Astrocyte of the cerebellum (primary cell): ENCODE measurements at regions not wholly inside any gene's neighbourhood (a gene's known extent, or its start where the extent isn't known, plus 50 kb on each side); places are given as distances from the start of the nearest gene placed in this dataset.

Experiments used
- DNase-seq: peaks from one replicate; pipeline ENCODE4 v3.0.0-alpha.2; 2011; ENCODE audit warnings: low read depth
- H3K4me3 ChIP-seq: 2 replicates; pipeline ENCODE4 v1.5.1; 2011; ENCODE audit warnings: mild to moderate bottlenecking, low read depth, low read length, moderate library complexity
- CTCF ChIP-seq: IDR thresholded peaks from 2 replicates; pipeline ENCODE4 v1.5.1; 2012; ENCODE audit warnings: low read length, low read depth, moderate library complexity, mild to moderate bottlenecking; ENCODE audit errors: missing control alignments
- in situ Hi-C: cut with HindIII; loops from 2 replicates; pipeline ENCODE4 v1.10.0; 2017; ENCODE audit warnings: low sequenced_read_pairs

- no peak for TF ChIP-seq CTCF
- no peak for DNase-seq
- no peak overlapping the region for H3K4me3 ChIP-seq
- in situ Hi-C loops = no loop called here
Observed at GRCh38 chr5:6900247-6901227, 187.3 kb downstream of the TENT4A start.

GRCh38 chr5:6902094-6902493 lies 188.9 kb downstream of the TENT4A start:
- TF ChIP-seq CTCF = no peak
- H3K4me3 ChIP-seq = no peak overlapping the region
- in situ Hi-C loops = no loop called here
- DNase-seq = no peak

GRCh38 chr5:6902597-6902996 lies 189.4 kb downstream of the TENT4A start:
- in situ Hi-C loops = no loop called here
- no peak overlapping the region for H3K4me3 ChIP-seq
- no peak for TF ChIP-seq CTCF

GRCh38 chr5:6903934-6904333 lies 190.7 kb downstream of the TENT4A start:
- in situ Hi-C loops = no loop called here
- H3K4me3 ChIP-seq = no peak overlapping the region
- DNase-seq = no peak
- no peak for TF ChIP-seq CTCF

More at GRCh38 chr5:6902597-6902996, 189.4 kb downstream of the TENT4A start:
- no peak for DNase-seq

GRCh38 chr5:6904860-6905259 lies 191.6 kb downstream of the TENT4A start:
- DNase-seq = no peak
- H3K4me3 ChIP-seq = no peak overlapping the region
- no peak for TF ChIP-seq CTCF
- in situ Hi-C loops = no loop called here

- DNase-seq = no peak
- in situ Hi-C loops = no loop called here
- no peak for TF ChIP-seq CTCF
- no peak overlapping the region for H3K4me3 ChIP-seq
Observed at GRCh38 chr5:6905423-6905822, 192.2 kb downstream of the TENT4A start.
